ENCODE measurements at regions not wholly inside any gene's neighbourhood (a gene's known extent, or its start where the extent isn't known, plus 50 kb on each side); places are given as distances from the start of the nearest gene placed in this dataset.

DNA sequence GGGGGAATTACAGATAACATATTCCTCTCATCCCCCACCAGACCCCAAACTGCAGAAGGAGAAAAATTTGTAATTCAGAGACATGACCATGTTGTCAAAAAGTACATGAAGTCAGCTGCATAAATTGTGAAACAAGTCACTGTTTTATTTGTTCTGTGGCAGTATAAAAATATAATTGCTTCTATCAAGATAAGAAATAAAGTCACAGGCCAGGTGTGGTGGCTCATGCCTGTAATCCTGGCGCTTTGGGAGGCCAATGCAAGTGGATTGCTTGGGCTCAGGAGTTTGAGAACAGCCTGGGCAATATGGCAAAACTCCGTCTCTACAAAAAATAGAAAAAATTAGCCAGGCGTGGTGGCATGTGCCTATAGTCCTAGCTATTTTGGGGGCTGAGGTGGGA lies 87.7 kb upstream of the DPH6 start:
- Histone ChIP-seq H3K4me2 (no peak overlapping the region), H3F3A (ENCODE audit: insufficient read depth, low read depth) (no peaks in the 10 kb centered on the region), H3K4me1 (replicated peaks; ENCODE audit: insufficient read depth) (peaks cover 13% of the 10 kb centered on the region), H3K4me3 (no peak overlapping the region), H3K79me2 (ENCODE audit: low read depth) (no peaks in the 10 kb centered on the region), H3K27ac (no peak overlapping the region), H3K9me3 (ENCODE audit: insufficient read depth, low read depth) (no peaks in the 10 kb centered on the region), H3K36me3 (ENCODE audit: low read depth) (no peaks in the 10 kb centered on the region), H3K9me2 (ENCODE audit: insufficient read depth) (no peaks in the 10 kb centered on the region), H2AFZ (no peak overlapping the region), H4K20me1 (ENCODE audit: insufficient read depth) (no peaks in the 10 kb centered on the region), H3K27me3 (ENCODE audit: insufficient read depth, low read depth) (no peaks in the 10 kb centered on the region)
- no peak for DNase-seq
- POLR2A ChIA-PET (ENCODE audit: unreplicated experiment): no interaction called here
- intact Hi-C loops (cut with micrococcal nuclease; ENCODE audit: unreplicated experiment): no loop called here
- BruUV-seq (replicated peaks): no TSS peak
- CTCF ChIA-PET: no interaction called here
- TF ChIP-seq, protein P1, sequence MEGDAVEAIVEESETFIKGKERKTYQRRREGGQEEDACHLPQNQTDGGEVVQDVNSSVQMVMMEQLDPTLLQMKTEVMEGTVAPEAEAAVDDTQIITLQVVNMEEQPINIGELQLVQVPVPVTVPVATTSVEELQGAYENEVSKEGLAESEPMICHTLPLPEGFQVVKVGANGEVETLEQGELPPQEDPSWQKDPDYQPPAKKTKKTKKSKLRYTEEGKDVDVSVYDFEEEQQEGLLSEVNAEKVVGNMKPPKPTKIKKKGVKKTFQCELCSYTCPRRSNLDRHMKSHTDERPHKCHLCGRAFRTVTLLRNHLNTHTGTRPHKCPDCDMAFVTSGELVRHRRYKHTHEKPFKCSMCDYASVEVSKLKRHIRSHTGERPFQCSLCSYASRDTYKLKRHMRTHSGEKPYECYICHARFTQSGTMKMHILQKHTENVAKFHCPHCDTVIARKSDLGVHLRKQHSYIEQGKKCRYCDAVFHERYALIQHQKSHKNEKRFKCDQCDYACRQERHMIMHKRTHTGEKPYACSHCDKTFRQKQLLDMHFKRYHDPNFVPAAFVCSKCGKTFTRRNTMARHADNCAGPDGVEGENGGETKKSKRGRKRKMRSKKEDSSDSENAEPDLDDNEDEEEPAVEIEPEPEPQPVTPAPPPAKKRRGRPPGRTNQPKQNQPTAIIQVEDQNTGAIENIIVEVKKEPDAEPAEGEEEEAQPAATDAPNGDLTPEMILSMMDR (conservative IDR thresholded peaks at IDR 0.05): no peak
- TF ChIP-seq EZH2 (IDR thresholded peaks at IDR 0.05; ENCODE audit: low read depth): no peak

DNA sequence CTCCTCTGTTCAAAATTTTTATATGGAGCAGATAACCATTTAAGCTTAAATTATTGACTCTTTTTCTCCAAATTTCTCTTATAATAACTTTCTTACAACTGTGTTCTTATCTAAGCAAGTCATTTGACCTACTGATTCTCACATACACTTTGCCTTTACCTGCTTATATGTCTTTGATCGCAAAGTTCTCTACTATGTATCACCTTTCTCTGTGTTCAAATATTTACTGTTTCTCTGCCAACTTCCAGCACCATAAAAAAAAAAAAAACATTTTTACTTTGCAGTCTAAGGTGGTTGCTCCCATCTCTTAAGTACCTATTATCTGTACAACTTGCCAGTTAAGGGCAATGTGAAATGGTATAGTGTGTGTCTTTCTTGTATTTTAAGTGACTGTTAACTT lies 100.8 kb upstream of the DPH6 start:
- Histone ChIP-seq H3K9me3 (ENCODE audit: insufficient read depth, low read depth) (no peaks in the 10 kb centered on the region; the same call in 1 of the 2 replicates), H3K4me2 (no peak overlapping the region), H3F3A (ENCODE audit: insufficient read depth, low read depth) (no peaks in the 10 kb centered on the region), H3K27ac (no peak overlapping the region), H4K20me1 (ENCODE audit: insufficient read depth) (no peaks in the 10 kb centered on the region), H3K9me2 (ENCODE audit: insufficient read depth) (no peaks in the 10 kb centered on the region), H2AFZ (no peak overlapping the region), H3K27me3 (ENCODE audit: insufficient read depth, low read depth) (no peaks in the 10 kb centered on the region), H3K4me3 (no peak overlapping the region), H3K36me3 (ENCODE audit: low read depth) (no peaks in the 10 kb centered on the region), H3K4me1 (replicated peaks; ENCODE audit: insufficient read depth) (no peaks in the 10 kb centered on the region), H3K79me2 (ENCODE audit: low read depth) (no peaks in the 10 kb centered on the region)
- TF ChIP-seq, protein P1 (conservative IDR thresholded peaks at IDR 0.05): no peak
- TF ChIP-seq EZH2 (IDR thresholded peaks at IDR 0.05; ENCODE audit: low read depth): no peak
- DNase-seq: no peak
- ChIA-PET POLR2A (ENCODE audit: unreplicated experiment) (no interaction called here), CTCF (no interaction called here)
- no TSS peak for BruUV-seq (replicated peaks)
- intact Hi-C loops (cut with micrococcal nuclease; ENCODE audit: unreplicated experiment): no loop called here

DNA sequence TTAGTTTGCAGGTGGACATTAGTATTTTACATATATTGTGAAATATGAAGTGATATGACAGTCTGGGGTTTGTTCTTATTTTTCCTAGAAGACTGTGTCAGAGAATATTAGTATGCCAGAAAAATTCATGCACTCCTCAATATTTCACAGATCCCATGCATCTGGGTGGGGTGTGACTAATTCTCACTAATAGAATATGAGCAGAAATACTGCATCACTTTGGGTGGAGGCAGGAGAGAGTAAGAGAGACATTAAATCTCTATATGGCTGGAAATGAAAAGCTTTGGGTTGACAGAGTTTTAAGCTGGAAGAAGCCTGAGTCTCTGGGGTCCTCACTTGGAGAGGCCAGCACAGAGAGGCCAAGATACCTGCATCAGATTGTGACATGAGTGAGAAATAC lies 101.3 kb upstream of the DPH6 start:
- no peak for DNase-seq
- TF ChIP-seq, protein P1 (conservative IDR thresholded peaks at IDR 0.05): no peak
- no peak for TF ChIP-seq EZH2 (IDR thresholded peaks at IDR 0.05; ENCODE audit: low read depth)
- BruUV-seq (replicated peaks): no TSS peak
- no peaks in the 10 kb centered on the region for H4K20me1 ChIP-seq (ENCODE audit: insufficient read depth)
- no peak overlapping the region for H2AFZ ChIP-seq
- no peaks in the 10 kb centered on the region for H3K4me1 ChIP-seq (replicated peaks; ENCODE audit: insufficient read depth)
- H3K9me2 ChIP-seq (ENCODE audit: insufficient read depth): no peaks in the 10 kb centered on the region
- no peaks in the 10 kb centered on the region for H3F3A ChIP-seq (ENCODE audit: insufficient read depth, low read depth)
- intact Hi-C loops (cut with micrococcal nuclease; ENCODE audit: unreplicated experiment): no loop called here
- POLR2A ChIA-PET (ENCODE audit: unreplicated experiment): no interaction called here
- no peaks in the 10 kb centered on the region for H3K27me3 ChIP-seq (ENCODE audit: insufficient read depth, low read depth)
- CTCF ChIA-PET: no interaction called here
- H3K27ac ChIP-seq: no peak overlapping the region
- H3K4me2 ChIP-seq: no peak overlapping the region
- no peaks in the 10 kb centered on the region; the same call in 1 of the 2 replicates for H3K9me3 ChIP-seq (ENCODE audit: insufficient read depth, low read depth)
- no peaks in the 10 kb centered on the region for H3K36me3 ChIP-seq (ENCODE audit: low read depth)
- no peaks in the 10 kb centered on the region for H3K79me2 ChIP-seq (ENCODE audit: low read depth)
- H3K4me3 ChIP-seq: no peak overlapping the region

Measured in PC-9 (cell line).